C4-2B (cell line): ENCODE measurements at regions not wholly inside any gene's neighbourhood (a gene's known extent, or its start where the extent isn't known, plus 50 kb on each side); places are given as distances from the start of the nearest gene placed in this dataset.

ENCODE experiments used
- H3K27ac ChIP-seq: fragments of 450-650 bp; 2 replicates; pipeline ENCODE4 v1.5.1; 2017
- CTCF ChIP-seq: fragments of 450-650 bp; conservative IDR thresholded peaks from 2 replicates; pipeline ENCODE4 v1.5.1; 2017; ENCODE audit warnings: mild to moderate bottlenecking
- ZFX ChIP-seq: fragments of 450-650 bp; IDR thresholded peaks from 2 replicates; pipeline ENCODE4 v1.6.1; 2017

- no peak overlapping the region for H3K27ac ChIP-seq
- no peak for TF ChIP-seq CTCF
- no peak for TF ChIP-seq ZFX
Measured at GRCh38 chr6:105621564-105622175, 218.8 kb upstream of the PREP start.

GRCh38 chr6:105620878-105621277 is 218.0 kb upstream of the PREP start:
- H3K27ac ChIP-seq = no peak overlapping the region
- no peak for TF ChIP-seq ZFX
- TF ChIP-seq CTCF = no peak

GRCh38 chr6:105619971-105620741 is 217.3 kb upstream of the PREP start:
- TF ChIP-seq CTCF (no peak), ZFX (no peak)
- no peak overlapping the region for H3K27ac ChIP-seq

- no peak overlapping the region for H3K27ac ChIP-seq
- TF ChIP-seq CTCF (no peak), ZFX (no peak)
Measured at GRCh38 chr6:105618247-105618646, 215.4 kb upstream of the PREP start.

GRCh38 chr6:105616521-105616920 is 213.6 kb upstream of the PREP start:
- no peak for TF ChIP-seq CTCF
- no peak for TF ChIP-seq ZFX
- H3K27ac ChIP-seq = no peak overlapping the region

GRCh38 chr6:105611606-105612005 is 208.7 kb upstream of the PREP start:
- H3K27ac ChIP-seq = no peak overlapping the region
- no peak for TF ChIP-seq ZFX
- TF ChIP-seq CTCF = no peak

- H3K27ac ChIP-seq = peak overlapping the region; percentile 99
- no peak for TF ChIP-seq CTCF
- TF ChIP-seq ZFX = no peak
Measured at GRCh38 chr6:105609375-105609991, 206.6 kb upstream of the PREP start.
